ENCODE measurements at regions not wholly inside any gene's neighbourhood (a gene's known extent, or its start where the extent isn't known, plus 50 kb on each side); places are given as distances from the start of the nearest gene placed in this dataset.
A peak's percentile ranks its signal among the peaks of the same experiment; 100 is the strongest.

- TF ChIP-seq TEAD4 (IDR thresholded peaks at IDR 0.05; ENCODE audit: low read length), result peak; percentile 58
- TF ChIP-seq TEAD4 (CRISPR knock-in tag; IDR thresholded peaks at IDR 0.05; ENCODE audit: borderline replicate concordance), result no peak
- no peak for TF ChIP-seq KAT8 (IDR thresholded peaks at IDR 0.05; ENCODE audit: low read depth)
- 0 out of 2 replicates have a peak, but pooled peaks have one; percentile 12 for TF ChIP-seq NCOR1 (IDR thresholded peaks at IDR 0.05)
- no peak for TF ChIP-seq U2AF1 (optimal IDR thresholded peaks at IDR 0.05; ENCODE audit: low read depth, low read length)
- 0 out of 2 replicates have a peak, but pooled peaks have one; percentile 22 for TF ChIP-seq MEF2D (tag; conservative IDR thresholded peaks at IDR 0.05; ENCODE audit: low read depth)
- no peak for TF ChIP-seq ZNF518B (CRISPR knock-in tag; IDR thresholded peaks at IDR 0.05)
- TF ChIP-seq RB1 (IDR thresholded peaks at IDR 0.05; ENCODE audit: low read depth), result no peak
- no peak for TF ChIP-seq SRSF1 (IDR thresholded peaks at IDR 0.05; ENCODE audit: low read depth, low read length)
- no peak for TF ChIP-seq MED1 (CRISPR knock-in tag; IDR thresholded peaks at IDR 0.05; ENCODE audit: borderline replicate concordance)
- 0 out of 2 replicates have a peak, but pooled peaks have one; percentile 48 for TF ChIP-seq ZNF644 (tag; IDR thresholded peaks at IDR 0.05; ENCODE audit: low read depth)
- no peak; the same call in 1 of the 2 replicates for TF ChIP-seq LEF1 (IDR thresholded peaks at IDR 0.05)
- no peak for TF ChIP-seq CEBPG (CRISPR knock-in tag; IDR thresholded peaks at IDR 0.05)
- no peak for TF ChIP-seq CEBPG (tag; conservative IDR thresholded peaks at IDR 0.05 in 1 of 2, IDR thresholded peaks at IDR 0.05 in 1 of 2)
- no peak for TF ChIP-seq DLX4 (CRISPR knock-in tag; IDR thresholded peaks at IDR 0.05)
- TF ChIP-seq ZMIZ1 (IDR thresholded peaks at IDR 0.05; ENCODE audit: low read depth in 2 of 2, low read length in 2 of 2), result no peak
- peak; percentile 62 for TF ChIP-seq L3MBTL2 (IDR thresholded peaks at IDR 0.05)
- TF ChIP-seq, protein P1, sequence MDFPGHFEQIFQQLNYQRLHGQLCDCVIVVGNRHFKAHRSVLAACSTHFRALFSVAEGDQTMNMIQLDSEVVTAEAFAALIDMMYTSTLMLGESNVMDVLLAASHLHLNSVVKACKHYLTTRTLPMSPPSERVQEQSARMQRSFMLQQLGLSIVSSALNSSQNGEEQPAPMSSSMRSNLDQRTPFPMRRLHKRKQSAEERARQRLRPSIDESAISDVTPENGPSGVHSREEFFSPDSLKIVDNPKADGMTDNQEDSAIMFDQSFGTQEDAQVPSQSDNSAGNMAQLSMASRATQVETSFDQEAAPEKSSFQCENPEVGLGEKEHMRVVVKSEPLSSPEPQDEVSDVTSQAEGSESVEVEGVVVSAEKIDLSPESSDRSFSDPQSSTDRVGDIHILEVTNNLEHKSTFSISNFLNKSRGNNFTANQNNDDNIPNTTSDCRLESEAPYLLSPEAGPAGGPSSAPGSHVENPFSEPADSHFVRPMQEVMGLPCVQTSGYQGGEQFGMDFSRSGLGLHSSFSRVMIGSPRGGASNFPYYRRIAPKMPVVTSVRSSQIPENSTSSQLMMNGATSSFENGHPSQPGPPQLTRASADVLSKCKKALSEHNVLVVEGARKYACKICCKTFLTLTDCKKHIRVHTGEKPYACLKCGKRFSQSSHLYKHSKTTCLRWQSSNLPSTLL (IDR thresholded peaks at IDR 0.05), result no peak
- no peak for TF ChIP-seq ARID2 (IDR thresholded peaks at IDR 0.05)
- TF ChIP-seq TAF1 (IDR thresholded peaks at IDR 0.05; ENCODE audit: control insufficient read depth, extremely low read depth, insufficient read depth, low read length, severe bottlenecking), result no peak
- no peak for TF ChIP-seq ZZZ3 (IDR thresholded peaks at IDR 0.05)
- TF ChIP-seq NFATC3 (IDR thresholded peaks at IDR 0.05), result no peak
These were observed 50.8 kb upstream of the KLF6 start (continued) for GRCh38 chr10:3835770-3836169.

Data from K562 (cell line).